Spinal cord (tissue), 9 donors: ENCODE measurements at regions not wholly inside any gene's neighbourhood (a gene's known extent, or its start where the extent isn't known, plus 50 kb on each side); places are given as distances from the start of the nearest gene placed in this dataset.

Source experiments
- DNase-seq, 6 donors: peaks; one replicate each; pipeline versions ENCODE4 v3.0.0 to v3.0.0-alpha.2; 2013 to 2015; ENCODE audit warnings: low spot score in 6 of 6, low read depth in 4 of 6
- H3K27ac ChIP-seq: one replicate; pipeline ENCODE4 v1.5.1; 2013; ENCODE audit warnings: low read depth, low read length, control low read depth
- H3K27me3 ChIP-seq: one replicate; pipeline ENCODE4 v1.6.1; 2013; ENCODE audit warnings: low read length; ENCODE audit not compliant: control insufficient read depth, insufficient read depth
- H3K36me3 ChIP-seq: one replicate; pipeline ENCODE4 v1.6.1; 2013; ENCODE audit warnings: low read length; ENCODE audit not compliant: control insufficient read depth, insufficient read depth
- H3K4me1 ChIP-seq: one replicate; pipeline ENCODE4 v1.6.1; 2013; ENCODE audit warnings: low read length; ENCODE audit not compliant: control insufficient read depth, insufficient read depth
- H3K4me3 ChIP-seq: one replicate; pipeline ENCODE4 v1.5.1; 2013; ENCODE audit warnings: low read depth, low read length, control low read depth
- H3K9me3 ChIP-seq: one replicate; pipeline ENCODE4 v1.6.1; 2013; ENCODE audit warnings: low read length; ENCODE audit not compliant: control insufficient read depth, insufficient read depth
- WGBS: methylation state at CpG from one replicate; pipeline ENCODE4 v1.1.5; 2013; ENCODE audit warnings: missing lambda C conversion rate; ENCODE audit not compliant: insufficient coverage; 5-methylcytosine and 5-hydroxymethylcytosine counted together
- donor health status: healthy.

DNA sequence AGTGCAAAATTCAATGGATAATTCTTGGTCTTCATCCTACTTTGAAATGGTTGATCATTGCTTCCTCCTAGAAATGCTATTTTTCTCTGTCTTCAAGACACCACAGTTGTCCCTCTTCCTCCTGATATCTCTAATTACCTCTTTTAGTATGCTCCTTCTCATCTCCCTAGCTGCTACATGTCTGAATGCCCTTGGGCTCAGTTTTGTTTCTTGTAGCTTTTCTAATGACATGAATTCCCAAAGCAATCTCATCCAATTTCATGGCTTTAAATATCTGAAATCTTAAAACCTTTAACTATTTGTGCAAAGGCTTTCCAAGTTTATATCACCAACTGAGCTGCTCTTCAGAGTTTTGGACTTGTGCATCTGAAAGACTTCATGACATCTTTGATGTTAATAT is 120.2 kb upstream of the RGS17 start:
- H3K4me3 ChIP-seq, result no peak overlapping the region

DNA sequence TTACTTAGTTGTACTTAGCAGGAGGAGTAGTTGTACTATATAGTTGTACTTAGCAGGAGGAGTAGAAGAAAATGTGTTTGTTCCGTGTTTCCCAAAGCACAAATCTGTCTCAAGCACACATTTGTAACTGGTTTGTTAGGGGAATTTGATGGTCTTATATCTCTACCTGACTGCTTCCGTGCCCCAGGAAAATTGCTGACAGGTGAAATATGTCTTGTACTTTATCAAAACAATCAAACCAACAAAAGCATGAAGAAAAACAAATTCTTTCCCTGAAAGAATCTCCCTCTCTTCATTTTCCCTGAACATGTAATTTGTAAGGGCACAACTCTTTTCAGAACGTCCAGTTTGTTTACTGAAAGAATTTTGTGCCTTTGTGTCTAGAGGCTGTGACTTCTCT is 106.6 kb upstream of the RGS17 start:
- no peak for DNase-seq
- H3K27me3 ChIP-seq, result no peaks in the 10 kb centered on the region
- no peaks in the 10 kb centered on the region for H3K4me1 ChIP-seq
- H3K36me3 ChIP-seq, result no peaks in the 10 kb centered on the region
- WGBS, result no CpG with 5 or more reads among the region's 3 CpGs
- H3K4me3 ChIP-seq, result no peak overlapping the region
- H3K9me3 ChIP-seq, result no peaks in the 10 kb centered on the region
- no peak overlapping the region for H3K27ac ChIP-seq

More for the DNA sequence above, 120.2 kb upstream of the RGS17 start:
- Histone ChIP-seq H3K36me3 (no peaks in the 10 kb centered on the region), H3K4me1 (no peaks in the 10 kb centered on the region), H3K27ac (no peak overlapping the region), H3K27me3 (no peaks in the 10 kb centered on the region), H3K9me3 (no peaks in the 10 kb centered on the region)
- DNase-seq, result peak in 2 of 6 donors; percentile 4 to 68

DNA sequence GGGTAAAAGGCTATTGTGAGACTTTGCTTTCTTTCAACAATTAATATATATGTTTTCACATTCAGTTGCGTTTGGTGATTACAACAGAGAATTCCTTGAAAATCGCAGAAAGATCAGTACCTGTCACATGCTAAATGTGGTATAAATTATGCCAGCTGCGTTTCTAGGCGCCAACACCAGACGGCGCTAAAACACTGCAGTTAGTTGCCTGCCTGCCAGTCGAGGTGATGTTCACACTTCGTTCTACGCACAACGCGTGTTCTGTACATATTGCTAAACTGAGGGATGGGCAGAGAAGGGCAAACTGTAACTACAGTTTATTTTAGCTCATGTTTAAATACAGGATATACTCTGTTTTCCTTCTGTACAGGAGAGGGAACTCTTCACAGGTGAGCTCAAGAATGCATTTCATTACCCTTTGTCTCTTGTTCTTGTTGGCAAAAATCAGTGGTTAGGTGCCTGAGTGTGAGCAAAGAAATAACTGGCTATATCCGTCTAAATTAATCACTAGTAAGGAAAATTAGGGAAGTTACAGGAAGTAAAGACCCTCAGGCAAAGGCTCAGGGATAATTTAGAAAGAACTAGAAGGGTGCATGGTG is 100.1 kb upstream of the RGS17 start:
- Histone ChIP-seq H3K27ac (no peak overlapping the region), H3K27me3 (no peaks in the 10 kb centered on the region), H3K4me1 (no peaks in the 10 kb centered on the region), H3K9me3 (no peaks in the 10 kb centered on the region), H3K4me3 (no peak overlapping the region), H3K36me3 (no peaks in the 10 kb centered on the region)
- DNase-seq, result peak; percentile 52 to 94 (median 60)
- 8% methylated on average over 7 of the region's 12 CpGs for WGBS

DNA sequence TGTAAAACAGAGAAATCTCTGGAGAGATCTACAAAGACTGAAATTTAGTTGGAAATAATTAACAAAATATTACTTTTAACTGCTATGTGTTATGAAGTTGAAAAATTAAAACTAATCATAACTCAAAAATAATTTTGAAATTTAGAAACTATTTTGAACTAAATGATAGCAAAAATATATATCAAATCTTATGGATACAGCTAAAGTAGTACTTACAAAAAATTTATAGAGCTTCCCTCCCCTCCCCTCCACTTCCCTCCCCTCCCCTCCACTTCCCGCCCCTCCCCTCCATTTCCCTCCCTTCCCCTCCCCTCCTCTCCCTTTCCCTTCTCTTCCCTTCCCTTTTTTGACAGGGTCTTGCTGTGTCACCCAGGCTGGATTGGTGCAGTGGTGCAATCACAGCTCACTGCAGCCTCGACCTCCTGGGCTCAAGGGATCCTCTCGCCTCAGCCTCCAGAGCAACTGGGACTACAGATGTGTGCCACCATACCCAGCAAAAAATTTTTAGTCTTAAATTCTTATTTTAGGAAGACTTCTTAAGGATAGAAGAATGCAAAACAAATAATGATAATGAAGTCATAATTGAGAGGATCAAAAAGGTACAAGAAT is 87.2 kb upstream of the RGS17 start:
- Histone ChIP-seq H3K36me3 (no peaks in the 10 kb centered on the region), H3K27ac (no peak overlapping the region), H3K4me3 (no peak overlapping the region), H3K27me3 (no peaks in the 10 kb centered on the region), H3K4me1 (no peaks in the 10 kb centered on the region), H3K9me3 (no peaks in the 10 kb centered on the region)
- DNase-seq, result no peak
- no CpG with 5 or more reads among the region's 3 CpGs for WGBS

DNA sequence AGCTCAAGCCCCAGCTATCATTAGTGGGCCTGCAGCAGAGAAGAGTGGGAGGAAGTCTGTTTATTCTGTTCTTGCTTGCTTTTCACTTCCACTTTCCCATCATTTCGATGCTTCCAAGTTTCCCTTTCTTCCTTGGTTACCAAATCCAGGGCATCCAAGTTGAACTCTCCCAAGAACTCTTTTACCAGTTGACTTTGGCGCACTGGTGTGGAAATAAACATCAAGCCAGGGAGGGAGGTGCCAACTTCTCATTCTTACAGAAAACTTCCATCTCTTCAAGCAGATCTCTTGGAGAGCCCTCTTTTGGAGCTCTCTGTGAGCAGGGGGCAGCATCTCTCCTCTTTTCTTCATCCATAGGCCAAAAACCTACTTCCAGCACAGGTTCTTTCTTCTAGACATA is 85.7 kb upstream of the RGS17 start:
- no peak for DNase-seq
- no peaks in the 10 kb centered on the region for H3K9me3 ChIP-seq
- WGBS, result no CpG with 5 or more reads among the region's 2 CpGs
- no peaks in the 10 kb centered on the region for H3K27me3 ChIP-seq
- no peaks in the 10 kb centered on the region for H3K36me3 ChIP-seq
- no peak overlapping the region for H3K27ac ChIP-seq
- H3K4me1 ChIP-seq, result no peaks in the 10 kb centered on the region
- H3K4me3 ChIP-seq, result no peak overlapping the region

DNA sequence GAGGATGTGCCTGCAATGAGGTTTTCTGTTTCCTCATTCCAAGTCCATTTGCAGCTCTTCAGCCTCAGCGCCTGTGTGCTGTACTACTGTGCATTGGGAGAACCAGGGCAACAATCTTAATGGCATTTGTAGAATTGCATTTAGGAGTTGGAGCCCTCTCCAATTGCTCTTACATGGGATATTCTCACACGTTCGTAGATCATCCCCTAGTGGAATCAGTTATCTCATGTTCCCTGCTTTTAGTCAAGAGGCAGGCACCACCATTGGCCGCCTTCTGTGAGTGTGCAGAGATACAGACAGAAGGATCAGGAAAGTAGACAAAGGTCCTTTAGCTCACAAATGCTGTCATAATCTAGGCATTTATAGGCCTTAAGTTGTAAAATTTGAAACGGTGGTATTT is 84.2 kb upstream of the RGS17 start:
- no peak for DNase-seq
- WGBS, result 92% methylated on average over 2 of the region's 5 CpGs
- no peaks in the 10 kb centered on the region for H3K4me1 ChIP-seq

DNA sequence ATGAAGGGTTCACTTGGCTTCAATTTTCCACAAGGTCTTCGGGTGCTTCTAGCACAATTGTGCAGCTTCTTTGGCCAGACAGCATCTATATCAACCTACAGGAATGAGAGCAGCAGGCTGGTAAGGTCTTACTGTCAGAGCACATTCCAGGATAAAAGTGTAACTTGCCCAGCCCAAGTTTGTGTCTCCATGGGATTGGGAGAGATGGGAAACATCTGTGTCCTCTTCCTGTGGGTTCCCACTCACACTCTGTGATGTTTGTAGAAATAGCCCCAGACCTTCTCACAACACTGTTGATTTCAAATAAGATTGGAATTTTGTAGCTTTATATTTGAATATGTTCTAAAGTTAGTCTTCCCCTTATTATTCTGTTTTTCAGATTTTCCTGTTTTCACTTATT is 83.4 kb upstream of the RGS17 start:
- no peak for DNase-seq
- no peak overlapping the region for H3K27ac ChIP-seq
- WGBS, result 86% methylated on average over 1 of the region's 1 CpG
- no peaks in the 10 kb centered on the region for H3K4me1 ChIP-seq
- H3K36me3 ChIP-seq, result no peaks in the 10 kb centered on the region
- H3K9me3 ChIP-seq, result no peaks in the 10 kb centered on the region
- no peaks in the 10 kb centered on the region for H3K27me3 ChIP-seq
- H3K4me3 ChIP-seq, result no peak overlapping the region

More for the DNA sequence above, 84.2 kb upstream of the RGS17 start:
- Histone ChIP-seq H3K4me3 (no peak overlapping the region), H3K36me3 (no peaks in the 10 kb centered on the region), H3K27me3 (no peaks in the 10 kb centered on the region), H3K9me3 (no peaks in the 10 kb centered on the region), H3K27ac (no peak overlapping the region)

DNA sequence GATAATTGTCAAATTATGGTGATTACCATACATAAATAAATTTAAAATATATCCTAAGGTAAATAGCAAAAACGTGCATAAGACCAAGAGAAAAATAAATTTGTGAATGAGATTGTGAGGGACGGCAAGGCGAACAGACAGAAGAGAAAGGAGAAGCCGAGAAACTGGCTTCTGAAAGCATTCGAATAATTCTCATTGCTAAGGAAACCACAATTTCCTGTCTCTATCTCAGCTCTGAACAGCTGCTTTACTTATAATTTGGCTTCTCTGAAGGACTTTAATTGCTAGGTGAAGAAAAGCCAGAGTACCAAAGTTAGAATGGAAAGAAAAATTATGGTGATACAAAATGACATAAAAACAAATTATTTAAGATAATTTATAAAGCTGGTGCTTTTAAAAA is 79.0 kb upstream of the RGS17 start:
- Histone ChIP-seq H3K9me3 (no peaks in the 10 kb centered on the region), H3K27me3 (no peaks in the 10 kb centered on the region), H3K4me1 (no peaks in the 10 kb centered on the region), H3K27ac (no peak overlapping the region), H3K4me3 (no peak overlapping the region), H3K36me3 (no peaks in the 10 kb centered on the region)
- no peak for DNase-seq
- WGBS, result no CpG with 5 or more reads among the region's 5 CpGs

DNA sequence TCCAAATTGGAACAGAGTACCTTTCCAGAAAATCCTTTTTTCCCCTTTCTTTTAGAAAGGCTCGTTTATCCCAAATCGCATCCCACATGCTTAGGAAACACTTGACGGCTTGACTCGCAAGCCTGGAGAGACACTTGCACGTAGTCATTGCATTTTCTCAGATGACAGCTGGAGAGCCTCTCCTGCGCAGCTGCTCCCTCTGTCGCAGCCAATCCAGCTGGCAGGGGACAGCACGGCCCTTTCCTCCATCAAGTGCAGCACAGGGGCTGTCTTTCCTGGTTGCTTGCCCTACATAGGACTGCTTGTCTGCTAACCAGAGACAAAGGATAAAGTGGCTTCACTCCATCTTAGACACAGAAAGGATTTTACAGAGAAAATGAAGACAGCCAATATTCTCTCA is 77.6 kb upstream of the RGS17 start:
- DNase-seq, result peak in 3 of 6 donors; percentile 14 to 84 (median 75)
- Histone ChIP-seq H3K27ac (no peak overlapping the region), H3K27me3 (no peaks in the 10 kb centered on the region), H3K9me3 (no peaks in the 10 kb centered on the region), H3K4me1 (no peaks in the 10 kb centered on the region), H3K4me3 (no peak overlapping the region), H3K36me3 (no peaks in the 10 kb centered on the region)
- 62% methylated on average over 8 of the region's 8 CpGs for WGBS

DNA sequence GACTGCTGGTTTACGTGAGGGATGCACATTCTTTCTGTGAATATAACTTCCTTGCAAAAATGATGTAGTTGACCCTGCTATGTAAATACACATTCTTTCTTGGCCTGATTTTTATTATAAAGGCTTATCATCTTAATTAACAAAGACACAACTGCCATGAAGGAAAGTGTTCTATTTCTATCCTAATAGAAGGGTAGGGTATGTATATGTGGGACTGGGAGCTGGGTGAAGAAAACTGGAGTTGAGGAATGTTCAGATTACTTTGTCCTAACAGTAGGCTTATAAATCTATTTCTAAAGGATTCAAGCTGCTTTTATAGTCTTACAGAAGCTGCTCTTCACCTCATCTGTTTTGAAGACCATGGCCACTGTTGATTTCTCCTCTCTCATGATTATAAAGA is 76.5 kb upstream of the RGS17 start:
- Histone ChIP-seq H3K4me3 (no peak overlapping the region), H3K4me1 (no peaks in the 10 kb centered on the region), H3K36me3 (no peaks in the 10 kb centered on the region), H3K9me3 (no peaks in the 10 kb centered on the region), H3K27ac (no peak overlapping the region), H3K27me3 (no peaks in the 10 kb centered on the region)
- WGBS, result no CpG with 5 or more reads among the region's 1 CpG
- DNase-seq, result no peak
